OCI-LY1 (cell line): ENCODE measurements at regions not wholly inside any gene's neighbourhood (a gene's known extent, or its start where the extent isn't known, plus 50 kb on each side); places are given as distances from the start of the nearest gene placed in this dataset.

ENCODE experiments used
- EZH2 ChIP-seq: fragments of 200-600 bp; sonication (generic), shearing (Covaris generic); IDR thresholded peaks from 2 replicates; pipeline ENCODE4 v1.8.0; 2017; ENCODE audit warnings: borderline replicate concordance, mixed run types, mild to moderate bottlenecking, antibody characterized with exemption, low read length, moderate library complexity, mixed read lengths
- TF ChIP-seq, protein P1 (sequence below): fragments of 200-600 bp; sonication (generic), shearing (Covaris generic); IDR thresholded peaks from 2 replicates; pipeline ENCODE4 v1.5.1; 2017; ENCODE audit warnings: mild to moderate bottlenecking, antibody characterized with exemption, low read length, moderate library complexity, mixed read lengths

DNA sequence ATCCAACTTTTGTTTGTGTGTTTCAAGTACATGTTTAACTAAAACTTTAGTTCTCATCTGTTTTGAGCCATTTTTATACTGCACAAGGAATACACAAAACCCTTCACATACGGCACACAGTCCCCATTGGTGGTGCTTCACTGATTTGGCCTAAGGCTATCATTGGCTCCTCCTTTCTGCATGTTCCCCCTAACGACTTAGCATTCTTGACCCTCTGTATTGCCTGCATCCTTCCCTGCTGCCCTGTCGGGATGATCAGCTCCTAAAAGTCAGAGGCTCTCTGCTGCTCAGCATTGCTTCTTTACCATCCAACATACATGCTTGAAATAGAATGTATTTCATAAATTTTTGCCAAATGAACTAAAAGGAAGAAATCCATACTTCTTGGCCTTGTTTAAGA, 111.4 kb upstream of the ABCB5 start:
- TF ChIP-seq, protein P1, sequence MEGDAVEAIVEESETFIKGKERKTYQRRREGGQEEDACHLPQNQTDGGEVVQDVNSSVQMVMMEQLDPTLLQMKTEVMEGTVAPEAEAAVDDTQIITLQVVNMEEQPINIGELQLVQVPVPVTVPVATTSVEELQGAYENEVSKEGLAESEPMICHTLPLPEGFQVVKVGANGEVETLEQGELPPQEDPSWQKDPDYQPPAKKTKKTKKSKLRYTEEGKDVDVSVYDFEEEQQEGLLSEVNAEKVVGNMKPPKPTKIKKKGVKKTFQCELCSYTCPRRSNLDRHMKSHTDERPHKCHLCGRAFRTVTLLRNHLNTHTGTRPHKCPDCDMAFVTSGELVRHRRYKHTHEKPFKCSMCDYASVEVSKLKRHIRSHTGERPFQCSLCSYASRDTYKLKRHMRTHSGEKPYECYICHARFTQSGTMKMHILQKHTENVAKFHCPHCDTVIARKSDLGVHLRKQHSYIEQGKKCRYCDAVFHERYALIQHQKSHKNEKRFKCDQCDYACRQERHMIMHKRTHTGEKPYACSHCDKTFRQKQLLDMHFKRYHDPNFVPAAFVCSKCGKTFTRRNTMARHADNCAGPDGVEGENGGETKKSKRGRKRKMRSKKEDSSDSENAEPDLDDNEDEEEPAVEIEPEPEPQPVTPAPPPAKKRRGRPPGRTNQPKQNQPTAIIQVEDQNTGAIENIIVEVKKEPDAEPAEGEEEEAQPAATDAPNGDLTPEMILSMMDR: no peak
- no peak for TF ChIP-seq EZH2
